Tibial nerve (tissue), 4 donors: ENCODE measurements at regions not wholly inside any gene's neighbourhood (a gene's known extent, or its start where the extent isn't known, plus 50 kb on each side); places are given as distances from the start of the nearest gene placed in this dataset.

Experiments used
- EP300 ChIP-seq, 2 donors: sonication (generic); formaldehyde crosslinking; IDR thresholded peaks; one replicate each; pipeline ENCODE4 v1.6.1; 2017; ENCODE audit warnings: antibody characterized with exemption in 2 of 2, mild to moderate bottlenecking in 1 of 2
- POLR2A ChIP-seq, 2 donors: fragments of 450-650 bp; IDR thresholded peaks; one replicate each; pipeline ENCODE4 v1.6.1; 2017; ENCODE audit warnings: antibody characterized with exemption in 2 of 2, mild to moderate bottlenecking in 2 of 2, moderate library complexity in 2 of 2
- TF ChIP-seq, protein P1 (sequence below), 5 experiments: fragments of 200-600 bp in 3 of 5; fragments of 450-650 bp in 2 of 5; sonication (generic) in 3 of 5; IDR thresholded peaks; one replicate each; pipeline ENCODE4 v1.5.1; 2016 to 2019; ENCODE audit warnings: antibody characterized with exemption in 5 of 5, mild to moderate bottlenecking in 3 of 5, moderate library complexity in 2 of 5

DNA sequence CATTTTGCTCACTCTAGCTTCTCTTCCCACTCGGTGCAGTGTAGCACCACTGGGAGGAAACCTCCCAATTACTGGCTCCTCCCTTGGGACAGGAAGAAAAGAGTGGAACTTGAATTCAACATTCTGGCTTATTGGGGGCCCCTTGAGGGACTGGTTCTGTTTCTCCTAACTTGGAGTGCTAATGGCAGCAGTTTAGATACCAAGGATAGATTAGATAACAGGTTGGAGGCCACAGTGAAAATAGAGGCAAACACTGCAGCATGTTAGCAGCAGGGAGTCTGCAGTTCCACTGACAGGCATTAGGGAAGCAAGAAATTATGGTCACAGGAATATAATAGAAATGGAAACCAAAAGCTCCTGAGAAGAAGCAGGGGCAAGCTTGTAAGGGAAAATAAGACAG, 322.0 kb downstream of the ABCC12 start:
- TF ChIP-seq, protein P1, sequence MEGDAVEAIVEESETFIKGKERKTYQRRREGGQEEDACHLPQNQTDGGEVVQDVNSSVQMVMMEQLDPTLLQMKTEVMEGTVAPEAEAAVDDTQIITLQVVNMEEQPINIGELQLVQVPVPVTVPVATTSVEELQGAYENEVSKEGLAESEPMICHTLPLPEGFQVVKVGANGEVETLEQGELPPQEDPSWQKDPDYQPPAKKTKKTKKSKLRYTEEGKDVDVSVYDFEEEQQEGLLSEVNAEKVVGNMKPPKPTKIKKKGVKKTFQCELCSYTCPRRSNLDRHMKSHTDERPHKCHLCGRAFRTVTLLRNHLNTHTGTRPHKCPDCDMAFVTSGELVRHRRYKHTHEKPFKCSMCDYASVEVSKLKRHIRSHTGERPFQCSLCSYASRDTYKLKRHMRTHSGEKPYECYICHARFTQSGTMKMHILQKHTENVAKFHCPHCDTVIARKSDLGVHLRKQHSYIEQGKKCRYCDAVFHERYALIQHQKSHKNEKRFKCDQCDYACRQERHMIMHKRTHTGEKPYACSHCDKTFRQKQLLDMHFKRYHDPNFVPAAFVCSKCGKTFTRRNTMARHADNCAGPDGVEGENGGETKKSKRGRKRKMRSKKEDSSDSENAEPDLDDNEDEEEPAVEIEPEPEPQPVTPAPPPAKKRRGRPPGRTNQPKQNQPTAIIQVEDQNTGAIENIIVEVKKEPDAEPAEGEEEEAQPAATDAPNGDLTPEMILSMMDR (IDR thresholded peaks at IDR 0.05), result no peak
- TF ChIP-seq POLR2A (IDR thresholded peaks at IDR 0.05) (no peak), EP300 (IDR thresholded peaks at IDR 0.05) (no peak)
